ENCODE measurements at regions not wholly inside any gene's neighbourhood (a gene's known extent, or its start where the extent isn't known, plus 50 kb on each side); places are given as distances from the start of the nearest gene placed in this dataset.
"Not testable (repeated sequence)": the region's sequence is repeated elsewhere in the genome, so short reads cannot be mapped to it uniquely, and the experiment has no call there.

DNA sequence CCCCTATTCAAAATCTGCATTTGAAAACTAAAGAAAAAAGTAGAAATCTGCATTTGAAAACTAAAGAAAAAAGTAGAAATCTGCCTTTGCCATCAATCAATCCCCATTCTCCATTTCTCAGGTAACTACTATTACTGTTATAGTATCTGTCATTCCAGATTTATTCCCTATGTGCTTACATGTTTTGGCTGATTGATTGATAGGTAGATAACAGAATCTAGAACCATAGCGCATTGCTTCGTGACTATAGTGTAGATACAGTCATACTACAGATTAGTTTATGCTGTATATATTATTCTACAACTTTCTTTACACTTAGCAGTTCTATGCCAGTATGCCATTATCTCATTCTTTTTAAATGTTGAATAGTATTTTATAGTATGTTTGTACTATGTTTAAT, 163.0 kb downstream of the SIM1 start:
- no peak for DNase-seq (ENCODE audit: low read depth in 1 of 2, low spot score in 1 of 2)
- TF ChIP-seq, protein P1, sequence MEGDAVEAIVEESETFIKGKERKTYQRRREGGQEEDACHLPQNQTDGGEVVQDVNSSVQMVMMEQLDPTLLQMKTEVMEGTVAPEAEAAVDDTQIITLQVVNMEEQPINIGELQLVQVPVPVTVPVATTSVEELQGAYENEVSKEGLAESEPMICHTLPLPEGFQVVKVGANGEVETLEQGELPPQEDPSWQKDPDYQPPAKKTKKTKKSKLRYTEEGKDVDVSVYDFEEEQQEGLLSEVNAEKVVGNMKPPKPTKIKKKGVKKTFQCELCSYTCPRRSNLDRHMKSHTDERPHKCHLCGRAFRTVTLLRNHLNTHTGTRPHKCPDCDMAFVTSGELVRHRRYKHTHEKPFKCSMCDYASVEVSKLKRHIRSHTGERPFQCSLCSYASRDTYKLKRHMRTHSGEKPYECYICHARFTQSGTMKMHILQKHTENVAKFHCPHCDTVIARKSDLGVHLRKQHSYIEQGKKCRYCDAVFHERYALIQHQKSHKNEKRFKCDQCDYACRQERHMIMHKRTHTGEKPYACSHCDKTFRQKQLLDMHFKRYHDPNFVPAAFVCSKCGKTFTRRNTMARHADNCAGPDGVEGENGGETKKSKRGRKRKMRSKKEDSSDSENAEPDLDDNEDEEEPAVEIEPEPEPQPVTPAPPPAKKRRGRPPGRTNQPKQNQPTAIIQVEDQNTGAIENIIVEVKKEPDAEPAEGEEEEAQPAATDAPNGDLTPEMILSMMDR (IDR thresholded peaks at IDR 0.05; ENCODE audit: insufficient read depth, low read length): no peak
- TF ChIP-seq SPI1 (IDR thresholded peaks at IDR 0.05; ENCODE audit: borderline replicate concordance, low read depth): no peak

DNA sequence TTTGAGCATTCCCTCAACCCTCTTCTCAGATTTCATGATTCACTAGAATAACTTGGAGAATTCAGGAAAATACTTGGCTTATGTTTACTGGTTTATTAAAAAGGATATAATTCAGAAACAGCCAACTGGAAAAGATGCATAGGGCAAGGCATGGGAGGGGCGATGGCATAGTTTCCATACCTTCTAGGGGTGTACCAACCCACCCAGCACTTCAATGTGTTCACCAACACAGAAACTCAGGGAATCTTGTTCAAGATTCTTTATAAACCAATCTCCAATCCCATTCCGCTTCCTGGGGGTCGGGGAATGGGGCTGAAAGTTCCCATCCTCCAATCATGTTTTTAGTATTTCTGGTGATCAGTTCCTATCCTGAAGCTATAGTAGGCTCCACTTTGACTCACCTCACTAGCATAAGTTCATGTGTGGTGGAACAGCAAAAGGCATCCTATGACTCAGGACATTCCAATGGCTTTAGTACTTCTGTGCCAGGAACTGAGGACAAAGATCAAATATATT, 164.4 kb downstream of the SIM1 start:
- no peak overlapping the region for H3K4me3 ChIP-seq (replicated peaks; ENCODE audit: insufficient read depth, low read length)
- no peak overlapping the region for H3K27ac ChIP-seq (replicated peaks)
- no peaks in the 10 kb centered on the region for H3K27me3 ChIP-seq (ENCODE audit: insufficient read depth, poor library complexity, severe bottlenecking)
- no peak for DNase-seq (ENCODE audit: low read depth in 1 of 2, low spot score in 1 of 2)
- TF ChIP-seq, protein P1 (IDR thresholded peaks at IDR 0.05; ENCODE audit: insufficient read depth, low read length): no peak
- TF ChIP-seq SPI1 (IDR thresholded peaks at IDR 0.05; ENCODE audit: borderline replicate concordance, low read depth): no peak
- TF ChIP-seq POLR2AphosphoS5 (IDR thresholded peaks at IDR 0.05; ENCODE audit: low read depth): no peak
- TF ChIP-seq, protein P2, sequence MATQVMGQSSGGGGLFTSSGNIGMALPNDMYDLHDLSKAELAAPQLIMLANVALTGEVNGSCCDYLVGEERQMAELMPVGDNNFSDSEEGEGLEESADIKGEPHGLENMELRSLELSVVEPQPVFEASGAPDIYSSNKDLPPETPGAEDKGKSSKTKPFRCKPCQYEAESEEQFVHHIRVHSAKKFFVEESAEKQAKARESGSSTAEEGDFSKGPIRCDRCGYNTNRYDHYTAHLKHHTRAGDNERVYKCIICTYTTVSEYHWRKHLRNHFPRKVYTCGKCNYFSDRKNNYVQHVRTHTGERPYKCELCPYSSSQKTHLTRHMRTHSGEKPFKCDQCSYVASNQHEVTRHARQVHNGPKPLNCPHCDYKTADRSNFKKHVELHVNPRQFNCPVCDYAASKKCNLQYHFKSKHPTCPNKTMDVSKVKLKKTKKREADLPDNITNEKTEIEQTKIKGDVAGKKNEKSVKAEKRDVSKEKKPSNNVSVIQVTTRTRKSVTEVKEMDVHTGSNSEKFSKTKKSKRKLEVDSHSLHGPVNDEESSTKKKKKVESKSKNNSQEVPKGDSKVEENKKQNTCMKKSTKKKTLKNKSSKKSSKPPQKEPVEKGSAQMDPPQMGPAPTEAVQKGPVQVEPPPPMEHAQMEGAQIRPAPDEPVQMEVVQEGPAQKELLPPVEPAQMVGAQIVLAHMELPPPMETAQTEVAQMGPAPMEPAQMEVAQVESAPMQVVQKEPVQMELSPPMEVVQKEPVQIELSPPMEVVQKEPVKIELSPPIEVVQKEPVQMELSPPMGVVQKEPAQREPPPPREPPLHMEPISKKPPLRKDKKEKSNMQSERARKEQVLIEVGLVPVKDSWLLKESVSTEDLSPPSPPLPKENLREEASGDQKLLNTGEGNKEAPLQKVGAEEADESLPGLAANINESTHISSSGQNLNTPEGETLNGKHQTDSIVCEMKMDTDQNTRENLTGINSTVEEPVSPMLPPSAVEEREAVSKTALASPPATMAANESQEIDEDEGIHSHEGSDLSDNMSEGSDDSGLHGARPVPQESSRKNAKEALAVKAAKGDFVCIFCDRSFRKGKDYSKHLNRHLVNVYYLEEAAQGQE (IDR thresholded peaks at IDR 0.05; ENCODE audit: insufficient replicate concordance, low read depth): no peak
- no peak for TF ChIP-seq GABPA (IDR thresholded peaks at IDR 0.05; ENCODE audit: low read depth)

More for the DNA sequence above, 163.0 kb downstream of the SIM1 start:
- Histone ChIP-seq H3K27ac (replicated peaks) (no peak overlapping the region), H3K27me3 (ENCODE audit: insufficient read depth, poor library complexity, severe bottlenecking) (no peaks in the 10 kb centered on the region), H3K4me3 (replicated peaks; ENCODE audit: insufficient read depth, low read length) (no peak overlapping the region)

DNA sequence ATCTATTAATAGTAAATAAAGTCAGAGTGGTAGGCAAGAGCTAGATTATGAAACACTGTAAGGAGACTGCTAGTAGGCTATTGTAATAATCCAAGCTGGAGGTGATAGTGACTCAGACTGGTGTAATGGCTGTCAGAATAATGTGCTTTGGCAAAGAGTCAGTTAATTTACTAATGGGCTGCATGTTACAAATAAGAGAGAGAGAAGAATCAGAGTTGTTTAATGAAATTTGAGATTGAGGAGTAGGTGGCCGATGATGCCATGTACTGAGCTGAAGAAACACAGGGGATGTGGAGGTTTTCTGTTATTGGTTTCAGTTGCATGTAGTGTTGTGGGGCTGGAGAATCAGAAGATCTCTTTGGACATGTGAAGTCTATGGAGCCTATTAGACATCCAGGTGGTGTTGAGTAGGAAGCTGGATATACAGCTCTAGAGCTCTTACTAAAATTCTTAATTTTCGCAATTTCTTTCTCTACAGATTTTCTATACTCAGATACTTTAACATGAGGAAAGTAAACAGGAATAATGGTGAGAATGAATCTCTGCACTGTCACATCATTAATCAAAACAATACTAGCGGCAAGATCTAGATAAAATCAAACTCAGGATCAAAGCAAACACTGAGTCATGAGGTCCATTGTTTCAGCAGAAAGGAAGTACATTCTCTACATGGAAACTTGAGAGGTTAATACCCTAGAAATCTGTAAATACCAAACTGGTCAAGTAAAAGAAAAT, 167.7 kb downstream of the SIM1 start:
- Histone ChIP-seq H3K4me3 (replicated peaks; ENCODE audit: insufficient read depth, low read length) (no peak overlapping the region), H3K27ac (replicated peaks) (no peak overlapping the region)
- no peak for DNase-seq (ENCODE audit: low read depth in 1 of 2, low spot score in 1 of 2)

DNA sequence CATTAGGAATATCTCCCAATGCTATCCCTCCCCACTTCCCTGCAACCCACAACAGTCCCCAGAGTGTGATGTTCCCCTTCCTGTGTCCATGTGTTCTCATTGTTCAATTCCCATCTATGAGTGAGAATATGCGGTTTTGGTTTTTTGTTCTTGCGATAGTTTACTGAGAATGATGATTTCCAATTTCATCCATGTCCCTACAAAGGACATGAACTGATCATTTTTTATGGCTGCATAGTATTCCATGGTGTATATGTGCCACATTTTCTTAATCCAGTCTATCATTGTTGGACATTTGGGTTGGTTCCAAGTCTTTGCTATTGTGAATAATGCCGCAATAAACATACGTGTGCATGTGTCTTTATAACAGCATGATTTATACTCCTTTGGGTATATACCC, 169.5 kb downstream of the SIM1 start:
- H3K27ac ChIP-seq (replicated peaks); H3K27me3 ChIP-seq (ENCODE audit: insufficient read depth, poor library complexity, severe bottlenecking); DNase-seq (ENCODE audit: low read depth in 1 of 2, low spot score in 1 of 2); H3K4me3 ChIP-seq (replicated peaks; ENCODE audit: insufficient read depth, low read length): not testable (repeated sequence)

More for the DNA sequence above, 167.7 kb downstream of the SIM1 start:
- no peaks in the 10 kb centered on the region for H3K27me3 ChIP-seq (ENCODE audit: insufficient read depth, poor library complexity, severe bottlenecking)
- TF ChIP-seq, protein P2 (IDR thresholded peaks at IDR 0.05; ENCODE audit: insufficient replicate concordance, low read depth): no peak
- TF ChIP-seq, protein P1 (IDR thresholded peaks at IDR 0.05; ENCODE audit: insufficient read depth, low read length): no peak
- TF ChIP-seq POLR2AphosphoS5 (IDR thresholded peaks at IDR 0.05; ENCODE audit: low read depth) (no peak), GABPA (IDR thresholded peaks at IDR 0.05; ENCODE audit: low read depth) (no peak), SPI1 (IDR thresholded peaks at IDR 0.05; ENCODE audit: borderline replicate concordance, low read depth) (no peak)

All from HL-60 (cell line).